ENCODE measurements at regions not wholly inside any gene's neighbourhood (a gene's known extent, or its start where the extent isn't known, plus 50 kb on each side); places are given as distances from the start of the nearest gene placed in this dataset.

GRCh38 chrX:20639115-20639514, 372.4 kb upstream of the RPS6KA3 start:
- CTCF ChIA-PET, result no interaction called here
- Mint-ChIP-seq H3K9me3 (ENCODE audit: low read depth, unreplicated experiment) (no peaks in the 10 kb centered on the region), H3K27ac (ENCODE audit: unreplicated experiment) (no peak overlapping the region), H3K4me1 (ENCODE audit: low read depth, unreplicated experiment) (no peaks in the 10 kb centered on the region), H3K27me3 (ENCODE audit: unreplicated experiment) (no peaks in the 10 kb centered on the region), H3K36me3 (ENCODE audit: insufficient read depth, unreplicated experiment) (no peaks in the 10 kb centered on the region), H3K4me3 (ENCODE audit: low read depth, unreplicated experiment) (no peak overlapping the region)
- no peak for TF ChIP-seq CTCF (IDR thresholded peaks at IDR 0.05; ENCODE audit: unreplicated experiment)
- intact Hi-C loops (cut with micrococcal nuclease; ENCODE audit: unreplicated experiment), result no loop called here
- DNase-seq, result no peak
- BruUV-seq (replicated peaks), result no TSS peak

- no peak for DNase-seq
- no peaks in the 10 kb centered on the region for H3K4me1 Mint-ChIP-seq (ENCODE audit: low read depth, unreplicated experiment)
- no peak for TF ChIP-seq CTCF (IDR thresholded peaks at IDR 0.05; ENCODE audit: unreplicated experiment)
- H3K27me3 Mint-ChIP-seq (ENCODE audit: unreplicated experiment), result no peaks in the 10 kb centered on the region
- CTCF ChIA-PET, result no interaction called here
- no TSS peak for BruUV-seq (replicated peaks)
- H3K4me3 Mint-ChIP-seq (ENCODE audit: low read depth, unreplicated experiment), result no peak overlapping the region
- no peaks in the 10 kb centered on the region for H3K36me3 Mint-ChIP-seq (ENCODE audit: insufficient read depth, unreplicated experiment)
- H3K27ac Mint-ChIP-seq (ENCODE audit: unreplicated experiment), result no peak overlapping the region
- intact Hi-C loops (cut with micrococcal nuclease; ENCODE audit: unreplicated experiment), result no loop called here
- no peaks in the 10 kb centered on the region for H3K9me3 Mint-ChIP-seq (ENCODE audit: low read depth, unreplicated experiment)
These were observed 370.6 kb upstream of the RPS6KA3 start for GRCh38 chrX:20637351-20637750.

- no peaks in the 10 kb centered on the region for H3K9me3 Mint-ChIP-seq (ENCODE audit: low read depth, unreplicated experiment)
- no peak overlapping the region for H3K4me3 Mint-ChIP-seq (ENCODE audit: low read depth, unreplicated experiment)
- no peak for DNase-seq
- H3K27me3 Mint-ChIP-seq (ENCODE audit: unreplicated experiment), result no peaks in the 10 kb centered on the region
- CTCF ChIA-PET, result interaction anchor here (0.6 kb wide), 1 partner anchor 43 kb away, joined by 9 read pairs; no protein-coding TSS in a partner anchor
- H3K4me1 Mint-ChIP-seq (ENCODE audit: low read depth, unreplicated experiment), result no peaks in the 10 kb centered on the region
- no peak overlapping the region for H3K27ac Mint-ChIP-seq (ENCODE audit: unreplicated experiment)
- TF ChIP-seq CTCF (IDR thresholded peaks at IDR 0.05; ENCODE audit: unreplicated experiment), result no peak
- no peaks in the 10 kb centered on the region for H3K36me3 Mint-ChIP-seq (ENCODE audit: insufficient read depth, unreplicated experiment)
- intact Hi-C loops (cut with micrococcal nuclease; ENCODE audit: unreplicated experiment), result no loop called here
- BruUV-seq (replicated peaks), result no TSS peak
These were observed 366.7 kb upstream of the RPS6KA3 start for GRCh38 chrX:20633451-20633850.

- CTCF ChIA-PET, result no interaction called here
- H3K27ac Mint-ChIP-seq (ENCODE audit: unreplicated experiment), result no peak overlapping the region
These were observed 356.7 kb upstream of the RPS6KA3 start for GRCh38 chrX:20623448-20623847.

More at GRCh38 chrX:20623448-20623847, 356.7 kb upstream of the RPS6KA3 start:
- BruUV-seq (replicated peaks), result no TSS peak
- Mint-ChIP-seq H3K36me3 (ENCODE audit: insufficient read depth, unreplicated experiment) (no peaks in the 10 kb centered on the region), H3K4me1 (ENCODE audit: low read depth, unreplicated experiment) (no peaks in the 10 kb centered on the region), H3K27me3 (ENCODE audit: unreplicated experiment) (no peaks in the 10 kb centered on the region), H3K4me3 (ENCODE audit: low read depth, unreplicated experiment) (no peak overlapping the region), H3K9me3 (ENCODE audit: low read depth, unreplicated experiment) (no peaks in the 10 kb centered on the region)
- no peak for DNase-seq
- intact Hi-C loops (cut with micrococcal nuclease; ENCODE audit: unreplicated experiment), result no loop called here
- no peak for TF ChIP-seq CTCF (IDR thresholded peaks at IDR 0.05; ENCODE audit: unreplicated experiment)
